ENCODE measurements at regions not wholly inside any gene's neighbourhood (a gene's known extent, or its start where the extent isn't known, plus 50 kb on each side); places are given as distances from the start of the nearest gene placed in this dataset.

DNA sequence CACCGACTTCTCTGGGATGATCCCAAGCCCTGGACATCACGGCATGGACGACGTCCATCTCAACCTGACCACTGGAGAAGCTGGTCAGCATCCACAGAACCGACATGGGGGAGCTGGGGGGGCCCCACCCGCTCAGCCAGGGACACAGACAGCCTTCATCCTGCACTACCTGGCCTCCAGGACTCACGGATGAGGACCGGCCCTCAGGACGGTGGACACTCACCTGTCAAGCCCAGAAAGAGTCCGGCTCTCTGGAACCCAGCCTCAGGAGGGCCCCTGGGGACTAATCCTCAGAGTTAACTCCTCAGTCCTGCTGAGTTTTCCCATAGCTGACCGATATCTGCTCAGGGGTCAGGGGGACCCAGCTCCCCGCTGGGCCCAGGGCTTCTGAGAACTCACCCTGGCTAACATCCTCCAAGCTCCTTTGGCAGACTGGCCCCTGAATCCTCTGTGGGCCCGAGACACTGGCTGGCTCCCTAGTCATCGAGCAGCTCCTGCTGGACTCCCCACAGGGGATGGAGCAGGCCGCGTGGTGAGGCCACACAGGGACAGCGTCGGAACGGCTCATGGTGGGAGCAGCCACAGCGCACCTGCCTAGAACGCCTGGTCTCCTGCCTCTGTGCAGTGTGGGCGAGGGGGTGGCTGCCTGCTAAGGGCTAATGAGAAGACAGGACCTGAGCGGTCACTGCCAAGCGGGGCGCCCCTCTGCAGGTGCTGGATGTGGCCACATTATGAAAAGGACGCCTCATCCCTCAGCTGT is 649.2 kb downstream of the BRD1 start:
- in situ Hi-C loops (cut with MboI; ENCODE audit: low sequenced_read_pairs), result no loop called here

- in situ Hi-C loops (cut with MboI; ENCODE audit: low sequenced_read_pairs), result no loop called here
Observed at GRCh38 chr22:49177666-49178065, 650.0 kb downstream of the BRD1 start.

GRCh38 chr22:49176956-49177355 is 650.7 kb downstream of the BRD1 start:
- in situ Hi-C loops (cut with MboI; ENCODE audit: low sequenced_read_pairs), result no loop called here

- in situ Hi-C loops (cut with MboI; ENCODE audit: low sequenced_read_pairs), result no loop called here
Observed at GRCh38 chr22:49170053-49170452, 657.6 kb downstream of the BRD1 start.

DNA sequence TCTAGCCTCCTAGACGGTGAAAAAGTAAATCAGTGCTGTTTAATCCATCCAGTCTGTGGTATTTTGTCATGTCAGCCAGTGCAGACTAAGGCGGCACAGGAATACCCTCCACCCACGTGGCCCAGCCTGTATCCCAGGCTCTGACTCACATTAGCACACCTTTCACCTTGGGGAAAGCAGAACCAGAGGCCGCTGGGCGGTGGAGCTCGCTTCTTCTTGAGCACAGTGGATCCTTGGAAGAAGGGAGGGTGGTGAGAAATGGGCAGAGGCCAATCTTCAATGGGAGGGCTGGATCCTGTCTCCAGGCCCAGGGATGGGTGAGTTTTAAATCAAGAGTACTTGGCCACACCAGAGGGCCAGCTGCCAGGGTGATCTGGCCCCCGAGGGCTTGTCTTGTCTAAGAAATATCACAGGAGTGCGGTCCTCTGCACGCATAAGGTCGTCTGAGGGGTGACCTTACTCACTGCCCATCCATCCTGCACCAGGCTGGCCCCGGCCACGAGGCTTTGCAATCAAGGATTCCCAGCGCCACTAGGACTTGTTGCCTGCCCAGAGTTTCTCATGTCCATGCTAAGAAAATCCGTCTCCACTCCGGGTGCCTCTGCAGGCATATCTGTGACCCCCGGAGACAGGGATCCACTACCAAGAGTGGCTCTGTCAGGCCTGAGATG is 658.5 kb downstream of the BRD1 start:
- in situ Hi-C loops (cut with MboI; ENCODE audit: low sequenced_read_pairs), result no loop called here

- in situ Hi-C loops (cut with MboI; ENCODE audit: low sequenced_read_pairs), result no loop called here
Observed at GRCh38 chr22:49168219-49168813, 659.4 kb downstream of the BRD1 start.

- in situ Hi-C loops (cut with MboI; ENCODE audit: low sequenced_read_pairs), result no loop called here
Observed at GRCh38 chr22:49166746-49167145, 660.9 kb downstream of the BRD1 start.

- in situ Hi-C loops (cut with MboI; ENCODE audit: low sequenced_read_pairs), result no loop called here
Observed at GRCh38 chr22:49166211-49166610, 661.5 kb downstream of the BRD1 start.

DNA sequence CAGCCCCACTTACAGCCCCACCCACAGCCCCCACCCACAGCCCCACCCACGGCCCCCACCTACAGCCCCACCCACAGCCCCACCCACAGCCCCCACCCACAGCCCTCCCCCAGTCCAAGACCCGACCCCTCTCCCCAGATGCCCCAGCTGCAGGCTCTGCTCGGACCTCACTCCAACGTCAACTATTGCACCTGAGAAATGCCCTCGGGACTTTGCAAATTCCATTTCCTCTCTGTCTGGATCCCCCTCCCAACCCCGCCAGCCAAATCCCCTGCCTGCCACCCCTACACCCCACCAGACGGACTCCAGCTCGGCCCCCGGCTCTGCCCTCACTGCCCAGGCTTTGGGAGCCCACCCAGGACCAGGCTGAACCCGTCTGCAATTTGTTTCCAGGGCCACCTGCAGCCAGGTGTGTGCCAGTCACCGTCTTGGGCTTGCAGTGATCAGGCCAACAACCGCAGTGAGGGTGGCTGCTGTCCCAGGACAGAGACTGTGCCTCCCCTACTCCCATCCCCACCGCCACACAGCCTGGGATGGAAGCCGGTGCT is 662.8 kb downstream of the BRD1 start:
- in situ Hi-C loops (cut with MboI; ENCODE audit: low sequenced_read_pairs), result no loop called here

DNA sequence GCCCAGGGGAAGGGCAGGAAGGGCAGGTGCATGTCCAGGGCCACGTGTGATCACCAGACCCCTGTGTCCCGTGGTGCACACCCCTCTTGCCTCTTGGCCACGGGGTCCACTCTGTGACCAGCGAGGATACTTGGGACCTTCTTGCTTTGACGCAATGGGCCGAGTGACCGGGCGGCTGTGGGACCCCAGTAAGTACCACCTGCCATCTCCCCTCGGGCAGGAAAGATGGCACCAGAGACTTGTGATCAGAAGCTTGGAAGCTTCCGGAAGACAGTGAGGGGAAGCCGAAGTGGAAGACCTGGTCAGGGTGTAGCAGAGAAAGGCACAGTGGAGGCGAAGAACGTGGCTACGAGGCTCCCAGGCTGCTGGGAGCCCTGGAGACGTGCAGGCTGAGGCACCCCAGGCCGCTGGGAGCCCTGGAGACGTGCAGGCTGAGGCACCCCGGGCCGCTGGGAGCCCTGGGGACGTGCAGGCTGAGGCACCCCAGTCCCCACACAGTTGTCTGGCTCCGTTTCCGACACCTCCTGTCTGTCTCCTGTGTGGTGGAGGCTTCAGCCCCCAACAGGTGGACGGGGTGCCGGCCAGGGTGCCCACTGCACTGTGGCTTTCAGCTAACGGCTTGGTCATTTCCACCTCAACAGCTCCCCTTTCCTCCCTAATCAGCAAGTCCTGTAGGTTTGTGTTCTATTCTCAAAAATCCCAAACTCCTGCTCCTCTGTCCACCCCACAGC is 663.5 kb downstream of the BRD1 start:
- in situ Hi-C loops (cut with MboI; ENCODE audit: low sequenced_read_pairs), result no loop called here

DNA sequence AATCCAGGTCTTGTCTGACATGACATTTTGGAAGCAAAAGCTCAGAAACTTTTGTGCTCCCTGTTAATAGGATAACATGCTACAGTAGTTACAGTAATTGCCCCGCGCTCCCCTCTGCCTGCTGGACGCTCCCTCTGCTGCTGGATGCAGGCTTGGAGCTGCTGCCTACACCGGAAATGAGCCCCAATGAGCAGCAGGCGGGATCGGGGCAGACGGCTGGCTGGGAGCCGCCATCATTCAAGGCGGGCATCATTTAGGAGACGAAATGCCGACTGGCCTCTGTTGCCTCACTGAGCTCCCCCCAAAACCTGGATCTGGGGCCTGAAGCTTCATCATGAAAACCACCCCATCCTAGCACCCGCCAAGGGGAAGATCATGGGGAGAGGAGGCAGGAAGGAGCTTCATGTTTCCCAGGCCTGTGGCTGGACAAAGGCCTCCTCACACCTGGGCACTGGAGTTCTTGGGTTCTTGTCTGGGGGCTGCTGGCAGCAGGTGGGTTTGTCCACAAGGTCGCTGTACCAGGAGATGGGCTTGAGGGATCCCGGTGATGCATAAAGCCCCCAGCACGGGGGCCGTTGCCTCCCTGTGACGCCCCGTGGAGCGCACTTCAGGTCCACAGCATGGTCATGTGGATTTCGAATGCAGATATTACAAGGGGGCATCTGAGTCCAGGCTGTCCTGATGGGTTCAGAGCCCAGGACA is 664.3 kb downstream of the BRD1 start:
- in situ Hi-C loops (cut with MboI; ENCODE audit: low sequenced_read_pairs), result no loop called here

GRCh38 chr22:49162841-49163240 is 664.8 kb downstream of the BRD1 start:
- in situ Hi-C loops (cut with MboI; ENCODE audit: low sequenced_read_pairs), result no loop called here

DNA sequence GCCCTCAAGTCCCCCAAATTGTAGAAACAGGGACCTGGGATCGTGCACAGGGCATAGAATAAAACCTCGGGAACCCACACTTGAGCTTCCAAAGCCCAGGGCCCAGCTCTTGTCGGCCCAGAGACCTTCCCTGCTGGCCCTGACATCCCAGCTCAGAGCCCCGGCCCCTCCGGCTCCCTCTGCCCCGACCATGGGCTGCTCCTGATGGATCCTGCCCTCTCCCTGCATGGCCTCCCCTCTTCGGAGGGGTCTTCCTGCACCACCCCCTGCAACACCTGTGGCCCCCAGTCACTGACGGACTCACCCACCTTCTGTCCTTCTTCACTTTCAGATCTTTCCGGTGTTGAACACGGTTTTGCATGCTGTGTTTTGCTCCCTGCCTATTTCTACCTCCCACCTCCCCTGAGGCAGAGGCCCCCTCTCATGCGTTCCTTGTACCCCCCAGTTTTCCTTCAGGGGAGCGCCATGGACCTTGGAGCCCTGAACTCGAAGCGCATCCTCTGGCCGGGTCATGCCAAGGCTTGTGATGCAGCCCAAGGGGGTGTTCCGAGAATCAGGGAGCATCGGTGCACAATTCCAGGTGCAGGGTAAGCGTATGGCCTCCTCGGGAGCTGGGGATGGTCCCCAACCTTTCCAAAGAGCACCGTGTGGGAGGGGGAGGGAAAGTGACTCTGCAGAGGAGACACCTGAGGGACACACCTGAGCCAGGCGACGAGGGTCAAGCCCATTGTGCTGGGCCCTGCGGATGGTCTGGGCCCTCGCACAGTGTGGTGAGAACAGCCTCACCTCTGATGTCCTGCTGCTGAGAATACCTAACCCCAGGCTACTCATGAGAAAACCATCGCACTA is 666.4 kb downstream of the BRD1 start:
- in situ Hi-C loops (cut with MboI; ENCODE audit: low sequenced_read_pairs), result no loop called here

GRCh38 chr22:49160261-49161001 is 667.2 kb downstream of the BRD1 start:
- in situ Hi-C loops (cut with MboI; ENCODE audit: low sequenced_read_pairs), result no loop called here

DNA sequence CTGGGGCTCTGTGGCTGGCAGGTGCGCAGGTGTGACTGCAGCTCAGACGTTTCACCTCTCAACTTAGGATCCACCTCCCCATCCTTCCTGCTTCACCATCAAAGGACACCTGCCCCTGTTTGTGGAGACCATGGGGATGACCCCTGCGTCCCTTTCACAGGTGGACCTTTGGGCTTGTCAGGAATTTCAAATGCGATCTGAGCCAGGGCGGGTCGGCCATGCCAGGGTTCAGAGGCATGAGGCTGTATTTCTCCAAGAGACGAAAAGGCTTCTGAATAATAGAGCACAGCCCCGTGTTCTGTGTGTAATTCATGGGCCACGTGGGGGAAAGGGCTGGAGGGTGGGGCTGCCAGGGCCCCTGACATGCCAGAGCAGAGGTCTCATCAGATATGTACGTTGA is 668.0 kb downstream of the BRD1 start:
- in situ Hi-C loops (cut with MboI; ENCODE audit: low sequenced_read_pairs), result no loop called here

GRCh38 chr22:49158741-49159564 is 668.7 kb downstream of the BRD1 start:
- in situ Hi-C loops (cut with MboI; ENCODE audit: low sequenced_read_pairs), result no loop called here

DNA sequence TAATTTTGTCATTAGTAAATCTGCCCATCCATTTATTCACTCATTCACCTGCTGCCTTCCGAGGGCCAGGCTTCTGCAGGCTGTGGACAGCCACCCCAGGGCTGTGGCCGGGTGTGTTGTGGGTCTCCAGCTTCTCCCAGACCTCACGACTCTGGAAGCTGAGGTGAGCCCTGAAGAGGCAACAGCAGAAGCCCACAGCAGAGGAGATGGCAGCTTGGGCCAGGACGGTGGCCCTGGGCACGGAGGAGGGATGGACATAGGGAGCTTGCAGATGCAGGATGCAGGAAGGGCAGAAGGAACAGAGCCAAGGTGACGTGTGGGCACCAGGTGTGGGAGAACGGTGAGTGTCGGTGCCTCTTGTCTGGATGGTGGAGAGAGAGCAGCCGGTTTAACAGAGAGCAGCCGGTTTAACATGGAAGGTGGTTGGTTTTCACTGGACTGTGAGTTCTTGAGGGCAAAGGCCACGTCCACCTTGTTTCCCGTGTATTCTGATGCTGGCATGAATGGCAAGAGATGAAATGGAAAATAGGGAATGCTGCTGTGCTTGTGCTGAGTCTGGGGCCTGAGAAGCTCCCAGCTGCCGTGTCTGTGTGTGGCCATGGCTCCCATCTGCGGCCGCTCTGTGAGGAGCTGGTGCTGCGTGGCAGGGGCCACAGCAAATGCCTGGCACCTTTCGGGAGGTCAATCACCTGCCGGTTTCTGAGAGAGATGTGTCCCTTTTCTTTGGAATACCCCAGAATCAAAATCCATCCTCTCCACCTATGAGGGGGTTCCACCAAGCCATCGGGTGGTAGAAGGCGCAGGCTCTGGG is 669.9 kb downstream of the BRD1 start:
- in situ Hi-C loops (cut with MboI; ENCODE audit: low sequenced_read_pairs), result no loop called here
